ENCODE measurements at regions not wholly inside any gene's neighbourhood (a gene's known extent, or its start where the extent isn't known, plus 50 kb on each side); places are given as distances from the start of the nearest gene placed in this dataset.

DNA sequence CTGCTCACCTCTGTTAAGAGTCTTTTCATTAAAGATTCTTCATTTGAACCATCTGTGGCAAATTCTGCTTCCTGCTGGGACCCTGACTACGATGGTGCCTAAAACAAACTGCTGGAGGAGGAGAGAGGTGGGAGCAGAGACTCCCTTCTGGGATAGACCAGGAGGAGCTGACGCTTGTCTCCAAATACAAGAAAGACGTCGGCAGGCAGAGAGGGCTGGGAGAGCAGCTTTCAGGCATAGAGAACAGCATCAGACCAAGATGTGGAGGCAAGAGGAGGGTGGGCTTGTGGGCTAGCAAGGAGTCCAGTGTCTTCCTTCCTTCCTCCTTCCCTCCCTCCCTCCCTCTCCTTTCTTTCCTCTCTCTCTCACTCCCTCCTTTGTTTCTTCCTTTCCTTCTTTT is 358.6 kb downstream of the VRK1 start:
- no peak overlapping the region for H2AK9ac ChIP-seq (replicated peaks; ENCODE audit: low read depth, low read length, poor library complexity)
- H3K4me3 ChIP-seq (ENCODE audit: insufficient read depth, low read depth, low read length) = no peak overlapping the region
- no peak overlapping the region for H4K8ac ChIP-seq (ENCODE audit: low read depth in 2 of 2, low read length in 2 of 2)
- no peak overlapping the region for H4K91ac ChIP-seq (ENCODE audit: insufficient read depth, low read depth, low read length)
- no peaks in the 10 kb centered on the region for H3K27me3 ChIP-seq (ENCODE audit: control insufficient read depth, insufficient read depth, low read length)
- ATAC-seq (ENCODE audit: low read depth) (no peak), DNase-seq (no peak)
- ChIA-PET CTCF (no interaction called here), POLR2A (ENCODE audit: unreplicated experiment) (no interaction called here)
- H3K23ac ChIP-seq (ENCODE audit: low read depth, low read length) = no peak overlapping the region
- H3K36me3 ChIP-seq (ENCODE audit: control insufficient read depth, insufficient read depth, low read length) = no peaks in the 10 kb centered on the region
- H3K9me3 ChIP-seq (ENCODE audit: control insufficient read depth, insufficient read depth, low read length) = peaks cover 47% of the 10 kb centered on the region
- H4K5ac ChIP-seq (ENCODE audit: low read depth, low read length) = no peak overlapping the region
- no peaks in the 10 kb centered on the region for H3K9me1 ChIP-seq (ENCODE audit: insufficient read depth, low read length)
- no peak overlapping the region for H3K18ac ChIP-seq (ENCODE audit: low read depth, low read length)
- intact Hi-C loops (cut with micrococcal nuclease) = loop anchor here (5.0 kb wide), 1 partner anchor 339 kb away; no protein-coding TSS in a partner anchor
- H2BK20ac ChIP-seq (ENCODE audit: low read depth, low read length) = no peak overlapping the region
- no peak overlapping the region for H3K4me2 ChIP-seq (ENCODE audit: low read depth, low read length)
- H2BK15ac ChIP-seq (ENCODE audit: low read depth, low read length) = no peak overlapping the region
- H2AFZ ChIP-seq (replicated peaks; ENCODE audit: low read length, poor library complexity) = no peak overlapping the region
- in situ Hi-C loops (cut with MboI; ENCODE audit: low sequenced_read_pairs) = no loop called here
- no peak overlapping the region for H2BK5ac ChIP-seq (ENCODE audit: low read depth, low read length, poor library complexity, severe bottlenecking)
- dilution Hi-C loops (cut with HindIII; ENCODE audit: low sequenced_read_pairs, unreplicated experiment) = no loop called here
- no peak overlapping the region for H3K14ac ChIP-seq (replicated peaks; ENCODE audit: low read depth, low read length)
- no peaks in the 10 kb centered on the region for H3K79me1 ChIP-seq (ENCODE audit: low read depth in 1 of 2, low read length in 2 of 2)
- no CpG with 5 or more reads among the region's 4 CpGs for WGBS, 2 experiments (ENCODE audit: extremely low coverage in 2 of 2, insufficient read length in 1 of 2)
- no peak overlapping the region for H3K4ac ChIP-seq (ENCODE audit: low read depth, low read length)
- TF ChIP-seq RFX5 (IDR thresholded peaks at IDR 0.05; ENCODE audit: low read depth, low read length) = no peak
- TF ChIP-seq CEBPB (IDR thresholded peaks at IDR 0.05; ENCODE audit: low read depth, low read length) = no peak
- TF ChIP-seq POLR2A (IDR thresholded peaks at IDR 0.05; ENCODE audit: low read depth, low read length) = no peak
- TF ChIP-seq MXI1 (IDR thresholded peaks at IDR 0.05; ENCODE audit: borderline replicate concordance, low read depth, low read length) = no peak
- TF ChIP-seq BHLHE40 (IDR thresholded peaks at IDR 0.05; ENCODE audit: low read depth, low read length) = no peak
- no peak for TF ChIP-seq CHD1 (IDR thresholded peaks at IDR 0.05; ENCODE audit: low read depth, low read length)
- no peak for TF ChIP-seq SMC3 (IDR thresholded peaks at IDR 0.05; ENCODE audit: low read depth, low read length)
- TF ChIP-seq, protein P1, sequence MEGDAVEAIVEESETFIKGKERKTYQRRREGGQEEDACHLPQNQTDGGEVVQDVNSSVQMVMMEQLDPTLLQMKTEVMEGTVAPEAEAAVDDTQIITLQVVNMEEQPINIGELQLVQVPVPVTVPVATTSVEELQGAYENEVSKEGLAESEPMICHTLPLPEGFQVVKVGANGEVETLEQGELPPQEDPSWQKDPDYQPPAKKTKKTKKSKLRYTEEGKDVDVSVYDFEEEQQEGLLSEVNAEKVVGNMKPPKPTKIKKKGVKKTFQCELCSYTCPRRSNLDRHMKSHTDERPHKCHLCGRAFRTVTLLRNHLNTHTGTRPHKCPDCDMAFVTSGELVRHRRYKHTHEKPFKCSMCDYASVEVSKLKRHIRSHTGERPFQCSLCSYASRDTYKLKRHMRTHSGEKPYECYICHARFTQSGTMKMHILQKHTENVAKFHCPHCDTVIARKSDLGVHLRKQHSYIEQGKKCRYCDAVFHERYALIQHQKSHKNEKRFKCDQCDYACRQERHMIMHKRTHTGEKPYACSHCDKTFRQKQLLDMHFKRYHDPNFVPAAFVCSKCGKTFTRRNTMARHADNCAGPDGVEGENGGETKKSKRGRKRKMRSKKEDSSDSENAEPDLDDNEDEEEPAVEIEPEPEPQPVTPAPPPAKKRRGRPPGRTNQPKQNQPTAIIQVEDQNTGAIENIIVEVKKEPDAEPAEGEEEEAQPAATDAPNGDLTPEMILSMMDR (conservative IDR thresholded peaks at IDR 0.05; ENCODE audit: low read depth, low read length) = no peak
- TF ChIP-seq, protein P2, sequence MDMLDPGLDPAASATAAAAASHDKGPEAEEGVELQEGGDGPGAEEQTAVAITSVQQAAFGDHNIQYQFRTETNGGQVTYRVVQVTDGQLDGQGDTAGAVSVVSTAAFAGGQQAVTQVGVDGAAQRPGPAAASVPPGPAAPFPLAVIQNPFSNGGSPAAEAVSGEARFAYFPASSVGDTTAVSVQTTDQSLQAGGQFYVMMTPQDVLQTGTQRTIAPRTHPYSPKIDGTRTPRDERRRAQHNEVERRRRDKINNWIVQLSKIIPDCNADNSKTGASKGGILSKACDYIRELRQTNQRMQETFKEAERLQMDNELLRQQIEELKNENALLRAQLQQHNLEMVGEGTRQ (IDR thresholded peaks at IDR 0.05; ENCODE audit: low read depth, low read length) = no peak
- no peak for TF ChIP-seq RCOR1 (IDR thresholded peaks at IDR 0.05; ENCODE audit: insufficient replicate concordance, low read length)
- TF ChIP-seq FOS (IDR thresholded peaks at IDR 0.05; ENCODE audit: low read depth, low read length) = no peak
- no peak for TF ChIP-seq RAD21 (IDR thresholded peaks at IDR 0.05; ENCODE audit: low read length)
- TF ChIP-seq, protein P3, sequence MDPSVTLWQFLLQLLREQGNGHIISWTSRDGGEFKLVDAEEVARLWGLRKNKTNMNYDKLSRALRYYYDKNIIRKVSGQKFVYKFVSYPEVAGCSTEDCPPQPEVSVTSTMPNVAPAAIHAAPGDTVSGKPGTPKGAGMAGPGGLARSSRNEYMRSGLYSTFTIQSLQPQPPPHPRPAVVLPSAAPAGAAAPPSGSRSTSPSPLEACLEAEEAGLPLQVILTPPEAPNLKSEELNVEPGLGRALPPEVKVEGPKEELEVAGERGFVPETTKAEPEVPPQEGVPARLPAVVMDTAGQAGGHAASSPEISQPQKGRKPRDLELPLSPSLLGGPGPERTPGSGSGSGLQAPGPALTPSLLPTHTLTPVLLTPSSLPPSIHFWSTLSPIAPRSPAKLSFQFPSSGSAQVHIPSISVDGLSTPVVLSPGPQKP (IDR thresholded peaks at IDR 0.05; ENCODE audit: borderline replicate concordance, low read depth, low read length) = no peak
- TF ChIP-seq MAFK (IDR thresholded peaks at IDR 0.05; ENCODE audit: low read depth, low read length) = no peak
- no peak for TF ChIP-seq MAZ (IDR thresholded peaks at IDR 0.05; ENCODE audit: borderline replicate concordance, low read depth, low read length)
- TF ChIP-seq NFE2L2 (IDR thresholded peaks at IDR 0.05; ENCODE audit: low read depth, low read length) = no peak
- H3K56ac ChIP-seq (ENCODE audit: extremely low read depth, insufficient read depth, low read length) = no peak overlapping the region
- H3K27ac ChIP-seq (ENCODE audit: insufficient read depth, low read length) = no peak overlapping the region
- H2BK120ac ChIP-seq (ENCODE audit: low read depth, low read length) = no peak overlapping the region
- no peak overlapping the region for H2AK5ac ChIP-seq (ENCODE audit: low read depth, low read length)
- H3K9ac ChIP-seq (ENCODE audit: low read depth, low read length) = no peak overlapping the region
- no TSS peak for BruUV-seq (replicated peaks)
- no peaks in the 10 kb centered on the region for H3K4me1 ChIP-seq (ENCODE audit: control insufficient read depth, insufficient read depth, low read length)
- H4K20me1 ChIP-seq (ENCODE audit: insufficient read depth, low read length) = no peaks in the 10 kb centered on the region

All from IMR-90 (cell line).